SK-N-DZ (cell line): ENCODE measurements at regions not wholly inside any gene's neighbourhood (a gene's known extent, or its start where the extent isn't known, plus 50 kb on each side); places are given as distances from the start of the nearest gene placed in this dataset.
"Not testable (repeated sequence)": the region's sequence is repeated elsewhere in the genome, so short reads cannot be mapped to it uniquely, and the experiment has no call there.

Experiments used
- DNase-seq: peaks from one replicate; pipeline ENCODE4 v3.0.0-alpha.2; 2015; ENCODE audit warnings: low spot score

- DNase-seq = no peak
Measured at GRCh38 chr14:82897469-82898308, 1364.0 kb upstream of the SEL1L start.

- no peak for DNase-seq
Measured at GRCh38 chr14:82905762-82906161, 1372.1 kb upstream of the SEL1L start.

GRCh38 chr14:82911930-82912329, 1378.3 kb upstream of the SEL1L start:
- no peak for DNase-seq

- DNase-seq = no peak
Measured at GRCh38 chr14:82913396-82913795, 1379.7 kb upstream of the SEL1L start.

- DNase-seq = no peak
Measured at GRCh38 chr14:82915381-82915780, 1381.7 kb upstream of the SEL1L start.

GRCh38 chr14:82935691-82936090, 1402.0 kb upstream of the SEL1L start:
- no peak for DNase-seq

- no peak for DNase-seq
Measured at GRCh38 chr14:82951171-82951570, 1417.5 kb upstream of the SEL1L start.

- DNase-seq = no peak
Measured at GRCh38 chr14:82963756-82964155, 1430.1 kb upstream of the SEL1L start.

GRCh38 chr14:82987502-82988124, 1454.0 kb upstream of the SEL1L start:
- no peak for DNase-seq

- DNase-seq = not testable (repeated sequence)
Measured at GRCh38 chr14:82994547-82994946, 1460.9 kb upstream of the SEL1L start.

GRCh38 chr14:82999802-83000201, 1466.1 kb upstream of the SEL1L start:
- DNase-seq = no peak

- no peak for DNase-seq
Measured at GRCh38 chr14:83004456-83005006, 1470.9 kb upstream of the SEL1L start.

- DNase-seq = peak; percentile 92
Measured at GRCh38 chr14:83006121-83006670, 1472.5 kb upstream of the SEL1L start.

GRCh38 chr14:83007052-83007451, 1473.4 kb upstream of the SEL1L start:
- not testable (repeated sequence) for DNase-seq

- no peak for DNase-seq
Measured at GRCh38 chr14:83007641-83008225, 1474.1 kb upstream of the SEL1L start.

GRCh38 chr14:83017296-83017695, 1483.6 kb upstream of the SEL1L start:
- DNase-seq = no peak

GRCh38 chr14:83019744-83020414, 1486.2 kb upstream of the SEL1L start:
- DNase-seq = no peak

- no peak for DNase-seq
Measured at GRCh38 chr14:83021323-83021722, 1487.7 kb upstream of the SEL1L start.

- no peak for DNase-seq
Measured at GRCh38 chr14:83023369-83023768, 1489.7 kb upstream of the SEL1L start.

GRCh38 chr14:83041224-83041623, 1507.6 kb upstream of the SEL1L start:
- DNase-seq = no peak

- no peak for DNase-seq
Measured at GRCh38 chr14:83042858-83043257, 1509.2 kb upstream of the SEL1L start.

GRCh38 chr14:83044001-83044400, 1510.3 kb upstream of the SEL1L start:
- DNase-seq = no peak
